Testis (tissue), 2 donors: ENCODE measurements at regions not wholly inside any gene's neighbourhood (a gene's known extent, or its start where the extent isn't known, plus 50 kb on each side); places are given as distances from the start of the nearest gene placed in this dataset.

Experiments used
- POLR2A ChIP-seq: fragments of 450-650 bp; IDR thresholded peaks from one replicate; pipeline ENCODE4 v1.6.1; 2017; ENCODE audit warnings: antibody characterized with exemption, mild to moderate bottlenecking, moderate library complexity
- TF ChIP-seq, protein P1 (sequence below), 3 experiments: fragments of 450-650 bp in 2 of 3; fragments of 200-600 bp in 1 of 3; sonication (generic) in 1 of 3; IDR thresholded peaks; one replicate each; pipeline ENCODE4 v1.5.1; 2016 to 2019; ENCODE audit warnings: antibody characterized with exemption in 3 of 3, mild to moderate bottlenecking in 2 of 3, moderate library complexity in 1 of 3

DNA sequence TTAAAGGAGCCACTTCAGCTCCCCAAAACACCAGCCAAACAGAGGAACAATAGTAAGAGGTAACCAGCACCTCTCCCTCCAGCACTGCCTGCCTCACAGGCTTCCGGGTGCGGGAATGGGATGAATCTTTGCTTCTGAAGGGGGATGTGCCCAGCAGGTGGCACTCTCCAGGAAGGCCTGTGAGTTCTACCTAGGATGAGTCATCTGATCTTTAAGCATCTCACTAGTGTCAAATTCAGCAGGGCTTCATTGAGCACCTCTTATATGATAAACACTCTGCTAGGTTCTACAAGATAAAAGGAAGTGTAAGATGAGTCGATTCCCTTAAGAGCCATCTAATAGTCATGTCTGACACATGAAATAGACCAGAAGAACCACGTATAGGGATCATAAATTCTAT is 237.4 kb upstream of the UMPS start:
- no peak for TF ChIP-seq POLR2A
- TF ChIP-seq, protein P1, sequence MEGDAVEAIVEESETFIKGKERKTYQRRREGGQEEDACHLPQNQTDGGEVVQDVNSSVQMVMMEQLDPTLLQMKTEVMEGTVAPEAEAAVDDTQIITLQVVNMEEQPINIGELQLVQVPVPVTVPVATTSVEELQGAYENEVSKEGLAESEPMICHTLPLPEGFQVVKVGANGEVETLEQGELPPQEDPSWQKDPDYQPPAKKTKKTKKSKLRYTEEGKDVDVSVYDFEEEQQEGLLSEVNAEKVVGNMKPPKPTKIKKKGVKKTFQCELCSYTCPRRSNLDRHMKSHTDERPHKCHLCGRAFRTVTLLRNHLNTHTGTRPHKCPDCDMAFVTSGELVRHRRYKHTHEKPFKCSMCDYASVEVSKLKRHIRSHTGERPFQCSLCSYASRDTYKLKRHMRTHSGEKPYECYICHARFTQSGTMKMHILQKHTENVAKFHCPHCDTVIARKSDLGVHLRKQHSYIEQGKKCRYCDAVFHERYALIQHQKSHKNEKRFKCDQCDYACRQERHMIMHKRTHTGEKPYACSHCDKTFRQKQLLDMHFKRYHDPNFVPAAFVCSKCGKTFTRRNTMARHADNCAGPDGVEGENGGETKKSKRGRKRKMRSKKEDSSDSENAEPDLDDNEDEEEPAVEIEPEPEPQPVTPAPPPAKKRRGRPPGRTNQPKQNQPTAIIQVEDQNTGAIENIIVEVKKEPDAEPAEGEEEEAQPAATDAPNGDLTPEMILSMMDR (IDR thresholded peaks at IDR 0.05) = no peak
